Prostate gland (tissue), 2 donors: ENCODE measurements at regions not wholly inside any gene's neighbourhood (a gene's known extent, or its start where the extent isn't known, plus 50 kb on each side); places are given as distances from the start of the nearest gene placed in this dataset.
"Not testable (repeated sequence)": the region's sequence is repeated elsewhere in the genome, so short reads cannot be mapped to it uniquely, and the experiment has no call there.

Source experiments
- DNase-seq: peaks from one replicate; pipeline ENCODE4 v3.0.0-alpha.2; 2019; ENCODE audit warnings: low spot score
- H3K27ac ChIP-seq, 2 donors: fragments of 200-600 bp; sonication (generic); 2 replicates each; pipeline ENCODE4 v1.5.1; 2017 to 2019
- H3K27me3 ChIP-seq: fragments of 200-600 bp; sonication (generic); replicated peaks from 2 replicates; pipeline ENCODE4 v1.5.1; 2019; ENCODE audit not compliant: insufficient read depth
- H3K36me3 ChIP-seq, 2 donors: fragments of 200-600 bp; sonication (generic); 1 replicate in 1 of 2; 2 replicates in 1 of 2; pipeline versions ENCODE4 v1.5.1 to v1.8.1; 2017 to 2019
- H3K4me1 ChIP-seq: fragments of 200-600 bp; sonication (generic); replicated peaks from 2 replicates; pipeline ENCODE4 v1.5.1; 2019
- H3K4me3 ChIP-seq, 2 donors: fragments of 200-600 bp; sonication (generic); 2 replicates each; pipeline ENCODE4 v1.5.1; 2017 to 2019
- H3K9me3 ChIP-seq: fragments of 200-600 bp; sonication (generic); 2 replicates; pipeline ENCODE4 v1.5.1; 2017
- WGBS: methylation state at CpG from one replicate; pipeline ENCODE4 v1.1.5; 2018; 5-methylcytosine and 5-hydroxymethylcytosine counted together
- intact Hi-C: fragments of 100-400 bp; cut with DNase I; formaldehyde crosslinking; loops from one replicate; pipeline ENCODE4 v1.14.2; 2022

- intact Hi-C loops, H3K27ac ChIP-seq: not testable (repeated sequence)
- 17% methylated on average over 3 of the region's 8 CpGs for WGBS
These were observed 322.2 kb downstream of the BCL2L11 start for GRCh38 chr2:111442767-111443454.

GRCh38 chr2:111444516-111444915, 323.8 kb downstream of the BCL2L11 start:
- intact Hi-C loops, H3K36me3 ChIP-seq, H3K4me1 ChIP-seq, H3K27ac ChIP-seq, DNase-seq, H3K4me3 ChIP-seq, H3K27me3 ChIP-seq, H3K9me3 ChIP-seq: not testable (repeated sequence)
- WGBS = no CpG with 5 or more reads among the region's 2 CpGs

More at GRCh38 chr2:111442767-111443454, 322.2 kb downstream of the BCL2L11 start:
- not testable (repeated sequence) for DNase-seq, H3K4me1 ChIP-seq, H3K36me3 ChIP-seq, H3K9me3 ChIP-seq, H3K27me3 ChIP-seq, H3K4me3 ChIP-seq

GRCh38 chr2:111445191-111445929, 324.6 kb downstream of the BCL2L11 start:
- WGBS = no CpG with 5 or more reads among the region's 7 CpGs
- intact Hi-C loops, H3K36me3 ChIP-seq, H3K4me1 ChIP-seq, H3K27ac ChIP-seq, H3K27me3 ChIP-seq, H3K9me3 ChIP-seq, DNase-seq, H3K4me3 ChIP-seq: not testable (repeated sequence)

- H3K9me3 ChIP-seq, DNase-seq, H3K4me1 ChIP-seq, H3K4me3 ChIP-seq, intact Hi-C loops, H3K27me3 ChIP-seq, H3K27ac ChIP-seq, H3K36me3 ChIP-seq: not testable (repeated sequence)
- no CpG with 5 or more reads among the region's 10 CpGs for WGBS
These were observed 325.2 kb downstream of the BCL2L11 start for GRCh38 chr2:111445941-111446340.

DNA sequence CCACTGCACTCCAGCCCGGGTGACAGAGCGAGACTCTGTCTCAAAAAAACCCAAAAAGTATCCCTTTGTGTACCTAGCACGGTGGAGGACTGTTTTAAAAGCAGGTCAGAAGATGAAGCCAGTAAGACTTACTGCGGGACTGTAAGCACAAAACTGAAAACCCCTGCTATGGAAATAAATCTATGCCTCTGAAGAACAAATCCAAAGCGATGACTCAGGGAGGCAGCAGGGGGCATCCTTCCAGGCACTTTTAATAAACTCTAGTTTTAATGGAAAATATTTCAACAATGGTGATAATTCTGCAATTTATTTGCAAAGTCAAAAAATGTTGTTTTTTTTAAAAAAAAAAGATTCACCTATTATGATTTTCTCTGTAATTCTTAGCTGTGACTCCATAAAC, 326.8 kb downstream of the BCL2L11 start:
- 87% methylated on average over 4 of the region's 5 CpGs for WGBS
- H3K4me3 ChIP-seq, H3K9me3 ChIP-seq, H3K27me3 ChIP-seq, intact Hi-C loops, H3K4me1 ChIP-seq, H3K27ac ChIP-seq, H3K36me3 ChIP-seq, DNase-seq: not testable (repeated sequence)

- H3K4me3 ChIP-seq, H3K4me1 ChIP-seq, H3K36me3 ChIP-seq, H3K27me3 ChIP-seq, DNase-seq, H3K27ac ChIP-seq, H3K9me3 ChIP-seq, intact Hi-C loops: not testable (repeated sequence)
- WGBS = no CpG with 5 or more reads among the region's 8 CpGs
These were observed 328.1 kb downstream of the BCL2L11 start for GRCh38 chr2:111448796-111449195.

DNA sequence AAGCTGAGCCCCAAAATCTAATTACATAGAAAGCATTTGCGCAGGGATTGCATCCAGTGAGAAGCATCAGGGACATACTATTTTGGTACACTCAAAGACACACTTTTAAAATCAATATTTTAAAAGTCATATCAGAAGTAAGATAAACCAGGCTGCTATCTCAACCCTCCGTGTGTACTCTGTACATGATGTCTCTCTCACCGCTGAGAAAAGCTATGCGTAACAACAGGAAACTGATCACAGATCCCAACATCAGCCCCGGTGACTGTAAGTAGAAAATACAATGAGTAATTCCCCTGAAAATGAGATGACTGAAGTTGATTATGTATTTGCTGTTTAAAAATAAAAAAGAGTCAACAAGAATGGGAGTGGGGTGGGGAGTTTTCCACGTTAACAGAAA, 329.8 kb downstream of the BCL2L11 start:
- DNase-seq, H3K4me1 ChIP-seq, H3K27me3 ChIP-seq, H3K9me3 ChIP-seq, H3K27ac ChIP-seq, H3K36me3 ChIP-seq, H3K4me3 ChIP-seq: not testable (repeated sequence)
- WGBS = 90% methylated on average over 2 of the region's 6 CpGs
- intact Hi-C loops = loop anchor here (10.0 kb wide), 1 partner anchor 336 kb away; no protein-coding TSS in a partner anchor

GRCh38 chr2:111451692-111452199, 331.0 kb downstream of the BCL2L11 start:
- H3K4me1 ChIP-seq, H3K4me3 ChIP-seq, H3K9me3 ChIP-seq, DNase-seq, H3K36me3 ChIP-seq, H3K27me3 ChIP-seq, H3K27ac ChIP-seq: not testable (repeated sequence)
- 45% methylated on average over 3 of the region's 9 CpGs for whole genome bisulfite sequencing
- intact Hi-C loops = loop anchor here (10.0 kb wide), 1 partner anchor 337 kb away; no protein-coding TSS in a partner anchor

DNA sequence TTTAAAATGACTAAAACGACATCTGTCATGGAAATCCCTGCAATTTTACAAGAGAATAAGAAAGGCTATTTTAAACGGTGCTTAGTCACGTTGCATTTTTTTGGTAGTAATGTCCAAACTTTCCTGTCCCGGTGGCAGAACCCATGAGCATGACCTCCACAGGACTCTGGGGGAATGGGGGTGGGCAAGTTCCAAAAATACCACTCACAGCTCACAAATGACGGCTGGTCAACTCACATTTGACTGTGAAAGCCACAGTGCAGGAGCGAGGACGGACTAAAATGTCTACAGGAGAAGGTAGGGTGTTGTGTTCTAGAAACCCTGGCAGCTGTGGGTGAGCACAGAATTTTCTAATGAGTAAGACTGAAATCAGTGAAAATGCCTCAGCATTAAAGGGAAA, 331.5 kb downstream of the BCL2L11 start:
- WGBS = 70% methylated on average over 5 of the region's 7 CpGs
- H3K4me1 ChIP-seq, H3K27ac ChIP-seq, H3K9me3 ChIP-seq, H3K36me3 ChIP-seq, H3K4me3 ChIP-seq, DNase-seq, H3K27me3 ChIP-seq: not testable (repeated sequence)
- intact Hi-C loops = loop anchor here (10.0 kb wide), 1 partner anchor 337 kb away; no protein-coding TSS in a partner anchor

- H3K27ac ChIP-seq, H3K9me3 ChIP-seq, H3K36me3 ChIP-seq, H3K27me3 ChIP-seq, H3K4me1 ChIP-seq, H3K4me3 ChIP-seq, DNase-seq: not testable (repeated sequence)
- intact Hi-C loops = loop anchor here (10.0 kb wide), 1 partner anchor 339 kb away; no protein-coding TSS in a partner anchor
- WGBS = no CpG with 5 or more reads among the region's 2 CpGs
These were observed 332.6 kb downstream of the BCL2L11 start for GRCh38 chr2:111453308-111453707.

GRCh38 chr2:111453816-111454215, 333.1 kb downstream of the BCL2L11 start:
- H3K27ac ChIP-seq, H3K9me3 ChIP-seq, H3K27me3 ChIP-seq, DNase-seq, H3K4me3 ChIP-seq, H3K4me1 ChIP-seq, H3K36me3 ChIP-seq: not testable (repeated sequence)
- no CpG with 5 or more reads among the region's 2 CpGs for whole genome bisulfite sequencing
- intact Hi-C loops = loop anchor here (10.0 kb wide), 1 partner anchor 339 kb away; no protein-coding TSS in a partner anchor
